ENCODE measurements at regions not wholly inside any gene's neighbourhood (a gene's known extent, or its start where the extent isn't known, plus 50 kb on each side); places are given as distances from the start of the nearest gene placed in this dataset.
"Not testable (repeated sequence)": the region's sequence is repeated elsewhere in the genome, so short reads cannot be mapped to it uniquely, and the experiment has no call there.

GRCh38 chr16:88156640-88157283, 205.5 kb downstream of the BANP start:
- WGBS (ENCODE audit: insufficient coverage), result 94% methylated on average over 4 of the region's 14 CpGs
- H3K4me2 ChIP-seq (replicated peaks; ENCODE audit: low read depth, low read length, poor library complexity, severe bottlenecking); H4K20me1 ChIP-seq (ENCODE audit: control insufficient read depth, insufficient read depth, low read length, poor library complexity, severe bottlenecking); H3K27ac ChIP-seq (ENCODE audit: low read length in 2 of 2); H2AFZ ChIP-seq (ENCODE audit: insufficient read depth, low read depth, low read length, poor library complexity, severe bottlenecking); POLR2A ChIA-PET; H3K9me3 ChIP-seq (ENCODE audit: control extremely low read depth in 1 of 3, control insufficient read depth in 2 of 3, insufficient read depth in 1 of 3, low read length in 2 of 3); H3K4me1 ChIP-seq (ENCODE audit: control insufficient read depth in 2 of 2, insufficient read depth in 2 of 2, low read length in 2 of 2); intact Hi-C loops (cut with micrococcal nuclease); H3K27me3 Mint-ChIP-seq; H3K9ac ChIP-seq (ENCODE audit: low read length); H3K4me3 ChIP-seq (ENCODE audit: control extremely low read depth in 1 of 5, extremely low read depth in 1 of 5, insufficient read depth in 1 of 5, low read depth in 2 of 5, low read length in 4 of 5); CTCF ChIA-PET; H3K4me3 Mint-ChIP-seq; H3K4me1 Mint-ChIP-seq; H3K36me3 ChIP-seq (replicated peaks in 1 of 2; ENCODE audit: control extremely low read depth in 1 of 2, control insufficient read depth in 1 of 2, extremely low read depth in 1 of 2, insufficient read depth in 2 of 2, low read length in 1 of 2); ATAC-seq (ENCODE audit: low read depth); H3K27ac Mint-ChIP-seq; H3K27me3 ChIP-seq (replicated peaks in 1 of 4; ENCODE audit: control extremely low read depth in 1 of 4, control insufficient read depth in 3 of 4, insufficient read depth in 4 of 4, low read length in 3 of 4); H3K79me2 ChIP-seq (ENCODE audit: control insufficient read depth, insufficient read depth, low read length); H3K9me3 Mint-ChIP-seq (ENCODE audit: insufficient read depth); DNase-seq: not testable (repeated sequence)

GRCh38 chr16:88157686-88158085, 206.5 kb downstream of the BANP start:
- H3K27ac ChIP-seq (ENCODE audit: low read length in 2 of 2); H3K36me3 ChIP-seq (replicated peaks in 1 of 2; ENCODE audit: control extremely low read depth in 1 of 2, control insufficient read depth in 1 of 2, extremely low read depth in 1 of 2, insufficient read depth in 2 of 2, low read length in 1 of 2); POLR2A ChIA-PET; H3K4me2 ChIP-seq (replicated peaks; ENCODE audit: low read depth, low read length, poor library complexity, severe bottlenecking); CTCF ChIA-PET; H3K79me2 ChIP-seq (ENCODE audit: control insufficient read depth, insufficient read depth, low read length); H3K4me1 Mint-ChIP-seq; intact Hi-C loops (cut with micrococcal nuclease); H2AFZ ChIP-seq (ENCODE audit: insufficient read depth, low read depth, low read length, poor library complexity, severe bottlenecking); H3K27ac Mint-ChIP-seq; H3K9me3 ChIP-seq (ENCODE audit: control extremely low read depth in 1 of 3, control insufficient read depth in 2 of 3, insufficient read depth in 1 of 3, low read length in 2 of 3); H3K4me3 Mint-ChIP-seq; ATAC-seq (ENCODE audit: low read depth); H3K27me3 Mint-ChIP-seq; H3K9me3 Mint-ChIP-seq (ENCODE audit: insufficient read depth); H3K4me1 ChIP-seq (ENCODE audit: control insufficient read depth in 2 of 2, insufficient read depth in 2 of 2, low read length in 2 of 2); H4K20me1 ChIP-seq (ENCODE audit: control insufficient read depth, insufficient read depth, low read length, poor library complexity, severe bottlenecking); H3K9ac ChIP-seq (ENCODE audit: low read length); H3K27me3 ChIP-seq (replicated peaks in 1 of 4; ENCODE audit: control extremely low read depth in 1 of 4, control insufficient read depth in 3 of 4, insufficient read depth in 4 of 4, low read length in 3 of 4); DNase-seq; H3K4me3 ChIP-seq (ENCODE audit: control extremely low read depth in 1 of 5, extremely low read depth in 1 of 5, insufficient read depth in 1 of 5, low read depth in 2 of 5, low read length in 4 of 5): not testable (repeated sequence)
- WGBS (ENCODE audit: insufficient coverage), result 86% methylated on average over 11 of the region's 12 CpGs

GRCh38 chr16:88158256-88159045, 207.2 kb downstream of the BANP start:
- H3K27me3 Mint-ChIP-seq; H3K27me3 ChIP-seq (replicated peaks in 1 of 4; ENCODE audit: control extremely low read depth in 1 of 4, control insufficient read depth in 3 of 4, insufficient read depth in 4 of 4, low read length in 3 of 4); H3K79me2 ChIP-seq (ENCODE audit: control insufficient read depth, insufficient read depth, low read length); H2AFZ ChIP-seq (ENCODE audit: insufficient read depth, low read depth, low read length, poor library complexity, severe bottlenecking); POLR2A ChIA-PET; H3K27ac Mint-ChIP-seq; H3K4me1 ChIP-seq (ENCODE audit: control insufficient read depth in 2 of 2, insufficient read depth in 2 of 2, low read length in 2 of 2); H3K27ac ChIP-seq (ENCODE audit: low read length in 2 of 2); intact Hi-C loops (cut with micrococcal nuclease); H3K9me3 Mint-ChIP-seq (ENCODE audit: insufficient read depth); H3K36me3 ChIP-seq (replicated peaks in 1 of 2; ENCODE audit: control extremely low read depth in 1 of 2, control insufficient read depth in 1 of 2, extremely low read depth in 1 of 2, insufficient read depth in 2 of 2, low read length in 1 of 2); H3K9ac ChIP-seq (ENCODE audit: low read length); H3K4me2 ChIP-seq (replicated peaks; ENCODE audit: low read depth, low read length, poor library complexity, severe bottlenecking); H3K4me3 Mint-ChIP-seq; H3K4me1 Mint-ChIP-seq; ATAC-seq (ENCODE audit: low read depth); DNase-seq; H4K20me1 ChIP-seq (ENCODE audit: control insufficient read depth, insufficient read depth, low read length, poor library complexity, severe bottlenecking); H3K9me3 ChIP-seq (ENCODE audit: control extremely low read depth in 1 of 3, control insufficient read depth in 2 of 3, insufficient read depth in 1 of 3, low read length in 2 of 3); H3K4me3 ChIP-seq (ENCODE audit: control extremely low read depth in 1 of 5, extremely low read depth in 1 of 5, insufficient read depth in 1 of 5, low read depth in 2 of 5, low read length in 4 of 5); CTCF ChIA-PET: not testable (repeated sequence)
- 62% methylated on average over 15 of the region's 20 CpGs for WGBS (ENCODE audit: insufficient coverage)
